ENCODE measurements at regions not wholly inside any gene's neighbourhood (a gene's known extent, or its start where the extent isn't known, plus 50 kb on each side); places are given as distances from the start of the nearest gene placed in this dataset.

GRCh38 chr12:60853407-60853806, 1257.6 kb downstream of the SLC16A7 start:
- TF ChIP-seq CTCF (IDR thresholded peaks at IDR 0.05; ENCODE audit: insufficient read depth, low read length) = no peak
- no peak for TF ChIP-seq POLR2AphosphoS5 (IDR thresholded peaks at IDR 0.05; ENCODE audit: low read depth)
- TF ChIP-seq REST (IDR thresholded peaks at IDR 0.05; ENCODE audit: insufficient replicate concordance, low read depth) = no peak
- no peak for TF ChIP-seq GABPA (IDR thresholded peaks at IDR 0.05; ENCODE audit: low read depth)
- no peak for TF ChIP-seq SPI1 (IDR thresholded peaks at IDR 0.05; ENCODE audit: borderline replicate concordance, low read depth)
